OCI-LY7 (cell line): ENCODE measurements at regions not wholly inside any gene's neighbourhood (a gene's known extent, or its start where the extent isn't known, plus 50 kb on each side); places are given as distances from the start of the nearest gene placed in this dataset.

Experiments
- BruUV-seq: library from RNA; stranded (reverse); fragments of 400-500 nt; replicated peaks from 2 replicates; lab custom pipeline; 2021; lab: Mats Ljungman, UMichigan
- CTCF ChIA-PET: fragments of 300-600 bp; sonication (Branson Sonifier 250); formaldehyde crosslinking; loops from one replicate; lab custom pipeline; 2022; ENCODE audit warnings: antibody characterized with exemption; ENCODE audit not compliant: unreplicated experiment; lab: Charles Lee
- POLR2A ChIA-PET: fragments of 300-600 bp; sonication (Branson Sonifier 250); formaldehyde crosslinking; loops from one replicate; lab custom pipeline; 2022; ENCODE audit warnings: antibody characterized with exemption; lab: Charles Lee
- DNase-seq: peaks from one replicate; pipeline ENCODE4 v3.0.0-alpha.2; 2015; ENCODE audit warnings: low spot score
- H2AFZ ChIP-seq: fragments of 200-600 bp; sonication (generic), shearing (Covaris generic); 2 replicates; pipeline ENCODE4 v1.6.1; 2014; ENCODE audit warnings: mild to moderate bottlenecking, antibody characterized with exemption, low read length, moderate library complexity
- H3K27ac ChIP-seq: fragments of 200-600 bp; sonication (generic); 2 replicates; pipeline ENCODE4 v1.5.1; 2014; ENCODE audit warnings: mixed run types, low read depth, mild to moderate bottlenecking, moderate library complexity, low read length, inconsistent platforms; ENCODE audit not compliant: poor library complexity, severe bottlenecking
- H3K36me3 ChIP-seq: fragments of 200-600 bp; sonication (generic); 2 replicates; pipeline ENCODE4 v1.6.1; 2014; ENCODE audit warnings: mild to moderate bottlenecking, antibody characterized with exemption, low read length, moderate library complexity, mixed read lengths; ENCODE audit not compliant: insufficient read depth
- H3K4me1 ChIP-seq: fragments of 200-600 bp; sonication (generic); 2 replicates; pipeline ENCODE4 v1.5.1; 2014; ENCODE audit warnings: mild to moderate bottlenecking, low read length; ENCODE audit not compliant: insufficient read depth, poor library complexity, severe bottlenecking
- H3K4me2 ChIP-seq: fragments of 200-600 bp; sonication (generic); 2 replicates; pipeline ENCODE4 v1.6.1; 2014; ENCODE audit warnings: mild to moderate bottlenecking, low read length
- H3K4me3 ChIP-seq: fragments of 200-600 bp; sonication (generic); 2 replicates; pipeline ENCODE4 v1.5.1; 2014; ENCODE audit warnings: mild to moderate bottlenecking, low read depth, low read length; ENCODE audit not compliant: poor library complexity, severe bottlenecking
- H3K79me2 ChIP-seq: fragments of 200-600 bp; sonication (generic); 2 replicates; pipeline ENCODE4 v1.6.1; 2016; ENCODE audit warnings: low read depth, mild to moderate bottlenecking, low read length, moderate library complexity, mixed read lengths; ENCODE audit not compliant: insufficient read depth
- H3K9me2 ChIP-seq: fragments of 200-600 bp; sonication (generic); 2 replicates; pipeline ENCODE4 v1.6.1; 2016; ENCODE audit warnings: mild to moderate bottlenecking, low read length, mixed read lengths; ENCODE audit not compliant: insufficient read depth
- H3K9me3 ChIP-seq: fragments of 200-600 bp; sonication (generic); 2 replicates; pipeline ENCODE4 v1.6.1; 2014; ENCODE audit warnings: mild to moderate bottlenecking, mixed run types, low read length, mixed read lengths
- H4K20me1 ChIP-seq: fragments of 200-600 bp; sonication (generic); 2 replicates; pipeline ENCODE4 v1.6.1; 2014; ENCODE audit warnings: mild to moderate bottlenecking, antibody characterized with exemption, low read length, moderate library complexity, mixed read lengths; ENCODE audit not compliant: insufficient read depth
- EZH2phosphoT487 ChIP-seq: fragments of 200-600 bp; sonication (generic); IDR thresholded peaks from 2 replicates; pipeline ENCODE4 v1.6.1; 2018; ENCODE audit warnings: low read depth, borderline replicate concordance, mild to moderate bottlenecking, mixed run types, antibody characterized with exemption, low read length, moderate library complexity, mixed read lengths
- intact Hi-C: fragments of 100-400 bp; cut with micrococcal nuclease; formaldehyde crosslinking; loops from one replicate; pipeline ENCODE4 v1.10.0; 2022; ENCODE audit not compliant: unreplicated experiment
- TF ChIP-seq, protein P1 (sequence below): fragments of 200-600 bp; sonication (generic); conservative IDR thresholded peaks from 2 replicates; pipeline ENCODE4 v1.5.1; 2014; ENCODE audit warnings: mild to moderate bottlenecking, antibody characterized with exemption, low read length, moderate library complexity, mixed read lengths

DNA sequence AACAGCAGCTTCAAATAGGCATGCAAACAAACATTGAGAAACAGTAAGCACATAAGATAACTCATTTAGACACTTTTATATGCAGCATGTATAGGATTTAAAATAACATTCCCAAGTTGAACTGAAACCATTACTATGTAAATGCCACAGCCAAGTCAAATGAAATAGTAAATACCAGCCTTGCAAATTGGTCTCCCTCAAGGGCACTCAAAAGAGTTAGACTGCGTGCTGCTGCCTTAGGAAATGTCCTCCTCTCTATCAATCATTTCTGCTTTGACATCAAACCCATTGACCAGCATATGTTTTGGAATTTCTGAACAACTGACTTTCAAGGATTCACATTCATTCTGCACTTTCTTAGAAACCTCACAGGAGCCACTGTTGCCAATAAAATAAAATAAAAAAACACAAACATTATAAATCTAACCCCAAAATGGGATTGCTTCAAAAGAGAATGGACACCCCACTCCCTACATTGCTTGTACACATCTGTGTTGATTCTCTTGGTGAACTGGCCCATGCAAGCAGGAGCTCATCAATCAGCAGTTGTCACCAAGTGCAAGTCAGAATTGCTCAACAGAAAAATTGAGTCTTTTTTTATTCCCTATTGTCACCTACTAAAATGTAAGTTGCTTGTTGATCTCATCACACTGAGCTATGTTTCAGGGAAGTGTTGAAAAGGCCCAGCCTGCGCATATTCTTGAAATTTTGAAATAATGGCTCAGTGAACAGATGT lies 256.2 kb downstream of the DAD1 start:
- Histone ChIP-seq H3K9me2 (no peaks in the 10 kb centered on the region), H2AFZ (no peak overlapping the region), H4K20me1 (no peaks in the 10 kb centered on the region), H3K27ac (no peak overlapping the region), H3K4me1 (no peaks in the 10 kb centered on the region), H3K79me2 (no peaks in the 10 kb centered on the region), H3K9me3 (peaks cover 24% of the 10 kb centered on the region), H3K4me2 (no peak overlapping the region), H3K36me3 (no peaks in the 10 kb centered on the region), H3K4me3 (no peak overlapping the region)
- ChIA-PET POLR2A (interaction anchor here (0.6 to 0.8 kb wide), 2 partner anchors 8 to 295 kb away, joined by 3 read pairs; no protein-coding TSS in a partner anchor), CTCF (interaction anchor here (1.0 kb wide), 1 partner anchor 8 kb away, joined by 3 read pairs; no protein-coding TSS in a partner anchor)
- TF ChIP-seq, protein P1, sequence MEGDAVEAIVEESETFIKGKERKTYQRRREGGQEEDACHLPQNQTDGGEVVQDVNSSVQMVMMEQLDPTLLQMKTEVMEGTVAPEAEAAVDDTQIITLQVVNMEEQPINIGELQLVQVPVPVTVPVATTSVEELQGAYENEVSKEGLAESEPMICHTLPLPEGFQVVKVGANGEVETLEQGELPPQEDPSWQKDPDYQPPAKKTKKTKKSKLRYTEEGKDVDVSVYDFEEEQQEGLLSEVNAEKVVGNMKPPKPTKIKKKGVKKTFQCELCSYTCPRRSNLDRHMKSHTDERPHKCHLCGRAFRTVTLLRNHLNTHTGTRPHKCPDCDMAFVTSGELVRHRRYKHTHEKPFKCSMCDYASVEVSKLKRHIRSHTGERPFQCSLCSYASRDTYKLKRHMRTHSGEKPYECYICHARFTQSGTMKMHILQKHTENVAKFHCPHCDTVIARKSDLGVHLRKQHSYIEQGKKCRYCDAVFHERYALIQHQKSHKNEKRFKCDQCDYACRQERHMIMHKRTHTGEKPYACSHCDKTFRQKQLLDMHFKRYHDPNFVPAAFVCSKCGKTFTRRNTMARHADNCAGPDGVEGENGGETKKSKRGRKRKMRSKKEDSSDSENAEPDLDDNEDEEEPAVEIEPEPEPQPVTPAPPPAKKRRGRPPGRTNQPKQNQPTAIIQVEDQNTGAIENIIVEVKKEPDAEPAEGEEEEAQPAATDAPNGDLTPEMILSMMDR: no peak
- TF ChIP-seq EZH2phosphoT487: no peak
- no TSS peak for BruUV-seq
- intact Hi-C loops: no loop called here
- DNase-seq: no peak

DNA sequence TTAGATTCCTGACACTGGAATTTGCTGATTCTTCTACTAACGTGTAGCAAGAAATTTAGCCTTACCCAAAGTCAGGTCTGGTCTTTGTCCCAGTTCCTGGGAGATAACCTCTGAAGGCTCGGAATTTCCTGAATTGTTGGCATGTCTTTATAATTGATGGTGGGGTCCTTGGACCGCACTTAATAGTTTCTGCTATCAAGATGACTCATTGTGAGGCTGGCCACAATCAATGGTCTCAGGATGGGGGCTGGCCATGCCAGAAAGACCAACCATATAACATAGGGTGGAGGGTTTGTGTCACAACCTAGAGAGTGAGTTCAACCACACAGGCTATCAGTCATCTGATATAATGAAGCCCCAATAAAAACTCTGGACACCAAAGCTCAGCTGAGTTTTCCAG lies 259.7 kb downstream of the DAD1 start:
- Histone ChIP-seq H3K36me3 (no peaks in the 10 kb centered on the region), H3K9me3 (peaks cover 29% of the 10 kb centered on the region), H3K4me2 (no peak overlapping the region), H3K4me3 (no peak overlapping the region), H3K9me2 (no peaks in the 10 kb centered on the region), H3K4me1 (no peaks in the 10 kb centered on the region), H2AFZ (no peak overlapping the region), H3K79me2 (no peaks in the 10 kb centered on the region), H3K27ac (no peak overlapping the region), H4K20me1 (no peaks in the 10 kb centered on the region)
- no TSS peak for BruUV-seq
- ChIA-PET CTCF (no interaction called here), POLR2A (no interaction called here)
- intact Hi-C loops: no loop called here
- TF ChIP-seq EZH2phosphoT487: no peak
- TF ChIP-seq, protein P1: no peak
- DNase-seq: no peak

DNA sequence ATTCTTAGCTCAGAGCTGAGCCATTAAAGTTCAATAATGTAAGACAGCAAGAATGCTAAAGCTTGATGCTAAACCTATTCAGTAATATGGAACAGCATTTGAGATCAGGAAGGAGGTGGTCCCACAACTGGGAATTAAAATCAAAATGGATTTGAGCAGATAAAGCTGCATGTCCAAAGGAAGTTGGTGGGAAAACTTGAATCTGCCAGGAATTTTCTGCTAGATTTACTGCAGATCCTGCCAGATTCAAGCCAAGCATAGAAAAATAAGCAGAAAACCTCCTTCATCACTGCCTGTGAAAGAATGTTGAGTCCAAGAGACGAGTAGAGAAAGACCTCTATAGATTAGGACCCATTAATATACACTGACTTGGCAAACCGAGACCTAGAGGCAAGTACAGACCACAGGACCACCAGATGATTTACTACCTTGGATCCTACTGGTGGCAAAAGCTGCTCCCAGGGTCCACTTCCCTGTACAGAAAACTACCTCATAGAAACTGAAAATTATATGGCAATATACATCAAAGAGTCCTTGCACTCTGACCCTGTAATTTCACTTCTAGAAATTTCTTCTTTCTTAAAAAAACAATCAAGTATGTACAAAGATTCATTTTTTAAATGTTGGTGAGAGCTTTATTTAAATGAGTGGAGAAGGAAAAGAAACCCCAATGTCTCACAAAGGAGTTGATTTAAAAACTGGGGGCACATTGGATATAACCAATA lies 263.2 kb downstream of the DAD1 start:
- H4K20me1 ChIP-seq: no peaks in the 10 kb centered on the region
- DNase-seq: no peak
- POLR2A ChIA-PET: no interaction called here
- no peaks in the 10 kb centered on the region for H3K4me1 ChIP-seq
- H3K4me2 ChIP-seq: no peak overlapping the region
- intact Hi-C loops: no loop called here
- H3K9me3 ChIP-seq: peaks cover 29% of the 10 kb centered on the region
- no peak overlapping the region for H2AFZ ChIP-seq
- no TSS peak for BruUV-seq
- no peak overlapping the region for H3K4me3 ChIP-seq
- H3K79me2 ChIP-seq: no peaks in the 10 kb centered on the region
- no peaks in the 10 kb centered on the region for H3K36me3 ChIP-seq
- CTCF ChIA-PET: interaction anchor here (0.6 to 1.1 kb wide), 2 partner anchors 8 to 414 kb away, joined by 3 read pairs; no protein-coding TSS in a partner anchor
- no peak overlapping the region for H3K27ac ChIP-seq
- H3K9me2 ChIP-seq: no peaks in the 10 kb centered on the region
- no peak for TF ChIP-seq EZH2phosphoT487
- TF ChIP-seq, protein P1: no peak
